HEK293 (cell line): ENCODE measurements at regions not wholly inside any gene's neighbourhood (a gene's known extent, or its start where the extent isn't known, plus 50 kb on each side); places are given as distances from the start of the nearest gene placed in this dataset.

ENCODE experiments used
- CTCF ChIA-PET: fragments of 350-600 bp; formaldehyde crosslinking; extraction: SDS; loops from one replicate; lab custom pipeline; 2021; ENCODE audit warnings: antibody characterized with exemption; lab: Yijun Ruan, JAX
- POLR2A ChIA-PET: fragments of 300-600 bp; formaldehyde crosslinking; extraction: SDS; loops from one replicate; lab custom pipeline; 2020; ENCODE audit warnings: antibody characterized with exemption, inconsistent platforms; lab: Yijun Ruan, JAX
- H3K27ac ChIP-seq: fragments of 200-500 bp; sonication (Bioruptor generic); 2 replicates; pipeline ENCODE4 v1.5.1; 2014; ENCODE audit warnings: low read depth, low read length, control low read depth, inconsistent platforms; ENCODE audit errors: extremely low read depth
- H3K36me3 ChIP-seq, 2 experiments: fragments of 200-500 bp in 1 of 2; sonication (Bioruptor generic) in 1 of 2; 1 replicate in 1 of 2; 2 replicates in 1 of 2; pipeline ENCODE4 v1.5.1; 2014 to 2017; ENCODE audit warnings: inconsistent platforms in 2 of 2, low read length in 2 of 2; ENCODE audit not compliant: control insufficient read depth in 2 of 2, insufficient read depth in 1 of 2
- H3K4me1 ChIP-seq: fragments of 200-500 bp; sonication (Bioruptor generic); 2 replicates; pipeline ENCODE4 v1.5.1; 2014; ENCODE audit warnings: mild to moderate bottlenecking, low read length, inconsistent platforms; ENCODE audit not compliant: control insufficient read depth, insufficient read depth
- H3K4me3 ChIP-seq: 2 replicates; pipeline ENCODE4 v1.5.1; 2011; ENCODE audit warnings: low read depth, mild to moderate bottlenecking, control low read depth, low read length, moderate library complexity
- H3K9me3 ChIP-seq: fragments of 200-500 bp; sonication (Bioruptor generic); 2 replicates; pipeline ENCODE4 v1.5.1; 2014; ENCODE audit warnings: low read depth, low read length, inconsistent platforms; ENCODE audit not compliant: control insufficient read depth, insufficient read depth
- EGR2 ChIP-seq: fragments of 450-650 bp; formaldehyde crosslinking; IDR thresholded peaks from 2 replicates; pipeline ENCODE4 v1.5.1; 2016; ENCODE audit warnings: low read depth, missing biosample characterization, missing genetic modification characterization
- KLF1 ChIP-seq: fragments of 450-650 bp; formaldehyde crosslinking; IDR thresholded peaks from 2 replicates; pipeline ENCODE4 v1.5.1; 2016; ENCODE audit warnings: missing biosample characterization, missing genetic modification characterization
- REPIN1 ChIP-seq: fragments of 450-650 bp; formaldehyde crosslinking; IDR thresholded peaks from 2 replicates; pipeline ENCODE4 v1.5.1; 2017; ENCODE audit warnings: missing biosample characterization, missing genetic modification characterization, low read depth
- SCRT1 ChIP-seq: fragments of 450-650 bp; formaldehyde crosslinking; IDR thresholded peaks from 2 replicates; pipeline ENCODE4 v1.5.1; 2016; ENCODE audit warnings: missing biosample characterization, missing genetic modification characterization, borderline replicate concordance
- TCF7L2 ChIP-seq: IDR thresholded peaks from 2 replicates; pipeline ENCODE4 v1.6.1; 2011; ENCODE audit warnings: low read depth, mild to moderate bottlenecking, inconsistent platforms, low read length, moderate library complexity, borderline replicate concordance
- ZBTB21 ChIP-seq: fragments of 450-650 bp; formaldehyde crosslinking; IDR thresholded peaks from 2 replicates; pipeline ENCODE4 v1.5.1; 2017; ENCODE audit warnings: missing biosample characterization, missing genetic modification characterization
- ZBTB8A ChIP-seq: fragments of 450-650 bp; formaldehyde crosslinking; IDR thresholded peaks from 2 replicates; pipeline ENCODE4 v1.5.1; 2016; ENCODE audit warnings: missing biosample characterization, missing genetic modification characterization
- ZFHX2 ChIP-seq: fragments of 450-650 bp; formaldehyde crosslinking; conservative IDR thresholded peaks from 2 replicates; pipeline ENCODE4 v1.5.1; 2016; ENCODE audit warnings: missing biosample characterization, missing genetic modification characterization
- ZIC2 ChIP-seq: fragments of 450-650 bp; formaldehyde crosslinking; IDR thresholded peaks from 2 replicates; pipeline ENCODE4 v1.5.1; 2016; ENCODE audit warnings: missing biosample characterization, missing genetic modification characterization
- ZNF112 ChIP-seq: fragments of 450-650 bp; formaldehyde crosslinking; IDR thresholded peaks from 2 replicates; pipeline ENCODE4 v1.5.0; 2017; ENCODE audit warnings: missing biosample characterization, missing genetic modification characterization
- ZNF114 ChIP-seq: fragments of 450-650 bp; formaldehyde crosslinking; IDR thresholded peaks from 2 replicates; pipeline ENCODE4 v1.5.0; 2017; ENCODE audit warnings: missing biosample characterization, missing genetic modification characterization
- ZNF140 ChIP-seq: fragments of 450-650 bp; formaldehyde crosslinking; IDR thresholded peaks from 2 replicates; pipeline ENCODE4 v1.5.1; 2016; ENCODE audit warnings: missing biosample characterization, missing genetic modification characterization
- ZNF155 ChIP-seq: fragments of 450-650 bp; formaldehyde crosslinking; IDR thresholded peaks from 2 replicates; pipeline ENCODE4 v1.5.1; 2016; ENCODE audit warnings: missing biosample characterization, missing genetic modification characterization
- ZNF280C ChIP-seq: fragments of 450-650 bp; formaldehyde crosslinking; IDR thresholded peaks from 2 replicates; pipeline ENCODE4 v1.5.1; 2016; ENCODE audit warnings: missing biosample characterization, missing genetic modification characterization
- ZNF292 ChIP-seq: fragments of 450-650 bp; formaldehyde crosslinking; IDR thresholded peaks from 2 replicates; pipeline ENCODE4 v1.5.1; 2016; ENCODE audit warnings: low read depth, missing biosample characterization, missing genetic modification characterization, borderline replicate concordance
- ZNF354C ChIP-seq: fragments of 450-650 bp; formaldehyde crosslinking; IDR thresholded peaks from 2 replicates; pipeline ENCODE4 v1.5.1; 2016; ENCODE audit warnings: missing biosample characterization, missing genetic modification characterization, low read depth, borderline replicate concordance
- ZNF366 ChIP-seq: fragments of 450-650 bp; formaldehyde crosslinking; conservative IDR thresholded peaks from 2 replicates; pipeline ENCODE4 v1.5.1; 2016; ENCODE audit warnings: missing biosample characterization, missing genetic modification characterization
- ZNF416 ChIP-seq: fragments of 450-650 bp; formaldehyde crosslinking; IDR thresholded peaks from 2 replicates; pipeline ENCODE4 v1.5.1; 2016; ENCODE audit warnings: missing biosample characterization, missing genetic modification characterization
- ZNF449 ChIP-seq: fragments of 450-650 bp; formaldehyde crosslinking; IDR thresholded peaks from 2 replicates; pipeline ENCODE4 v1.5.1; 2017; ENCODE audit warnings: missing biosample characterization, mild to moderate bottlenecking, missing genetic modification characterization, moderate library complexity
- ZNF48 ChIP-seq: fragments of 450-650 bp; formaldehyde crosslinking; IDR thresholded peaks from 2 replicates; pipeline ENCODE4 v1.5.1; 2016; ENCODE audit warnings: missing biosample characterization, missing genetic modification characterization
- ZNF513 ChIP-seq: fragments of 450-650 bp; IDR thresholded peaks from 2 replicates; pipeline ENCODE4 v1.5.1; 2018; ENCODE audit warnings: missing biosample characterization, missing genetic modification characterization
- ZNF529 ChIP-seq: fragments of 450-650 bp; formaldehyde crosslinking; IDR thresholded peaks from 2 replicates; pipeline ENCODE4 v1.5.1; 2017; ENCODE audit warnings: missing genetic modification characterization, missing biosample characterization; ENCODE audit not compliant: insufficient replicate concordance
- ZNF560 ChIP-seq: fragments of 450-650 bp; formaldehyde crosslinking; IDR thresholded peaks from 2 replicates; pipeline ENCODE4 v1.5.1; 2017; ENCODE audit warnings: missing biosample characterization, missing genetic modification characterization, borderline replicate concordance
- ZNF610 ChIP-seq: fragments of 450-650 bp; formaldehyde crosslinking; IDR thresholded peaks from 2 replicates; pipeline ENCODE4 v1.5.1; 2016; ENCODE audit warnings: missing biosample characterization, missing genetic modification characterization, borderline replicate concordance
- ZNF639 ChIP-seq: fragments of 450-650 bp; formaldehyde crosslinking; IDR thresholded peaks from 2 replicates; pipeline ENCODE4 v1.5.1; 2016; ENCODE audit warnings: missing biosample characterization, missing genetic modification characterization
- ZNF658 ChIP-seq: fragments of 450-650 bp; formaldehyde crosslinking; IDR thresholded peaks from 2 replicates; pipeline ENCODE4; 2016; ENCODE audit warnings: missing biosample characterization, missing genetic modification characterization
- ZNF664 ChIP-seq: fragments of 450-650 bp; formaldehyde crosslinking; IDR thresholded peaks from 2 replicates; pipeline ENCODE4 v1.5.1; 2016; ENCODE audit warnings: missing biosample characterization, missing genetic modification characterization
- ZNF768 ChIP-seq: fragments of 450-650 bp; formaldehyde crosslinking; IDR thresholded peaks from 2 replicates; pipeline ENCODE4 v1.5.1; 2018; ENCODE audit warnings: missing biosample characterization, mild to moderate bottlenecking, missing genetic modification characterization
- ZNF792 ChIP-seq: fragments of 450-650 bp; formaldehyde crosslinking; IDR thresholded peaks from 2 replicates; pipeline ENCODE4 v1.5.1; 2016; ENCODE audit warnings: missing biosample characterization, missing genetic modification characterization
- ZSCAN23 ChIP-seq: fragments of 450-650 bp; formaldehyde crosslinking; IDR thresholded peaks from 2 replicates; pipeline ENCODE4 v1.5.1; 2016; ENCODE audit warnings: missing biosample characterization, missing genetic modification characterization
- ZXDB ChIP-seq: fragments of 450-650 bp; formaldehyde crosslinking; IDR thresholded peaks from 2 replicates; pipeline ENCODE4 v1.5.1; 2016; ENCODE audit warnings: missing biosample characterization, missing genetic modification characterization

- H3K4me3 ChIP-seq = no peak overlapping the region
- ChIA-PET POLR2A (no interaction called here), CTCF (interaction anchor here (0.7 kb wide), 1 partner anchor 289 kb away, joined by 6 read pairs; no protein-coding TSS in a partner anchor)
- no peaks in the 10 kb centered on the region for H3K4me1 ChIP-seq
- H3K36me3 ChIP-seq = no peaks in the 10 kb centered on the region
- no peak overlapping the region for H3K27ac ChIP-seq
- H3K9me3 ChIP-seq = no peaks in the 10 kb centered on the region
- TF ChIP-seq ZNF560 (tag by site-specific recombination) (no peak), ZNF292 (no peak), REPIN1 (tag by site-specific recombination) (no peak), ZNF155 (no peak), ZNF354C (tag by site-specific recombination) (no peak), ZNF658 (no peak), ZNF610 (tag by site-specific recombination) (no peak), TCF7L2 (no peak), ZNF529 (tag by site-specific recombination) (no peak), ZXDB (no peak), ZNF280C (tag by site-specific recombination) (no peak), SCRT1 (tag by site-specific recombination) (no peak), ZNF449 (no peak), EGR2 (tag by site-specific recombination) (no peak), ZNF664 (tag by site-specific recombination) (no peak), ZNF114 (tag by site-specific recombination) (no peak), ZIC2 (tag by site-specific recombination) (no peak), ZNF366 (no peak), ZBTB21 (tag by site-specific recombination) (no peak), KLF1 (tag by site-specific recombination) (no peak)
Measured at GRCh38 chr4:99722725-99723124, 65.1 kb upstream of the C4orf54 start.

GRCh38 chr4:99722006-99722405 is 64.4 kb upstream of the C4orf54 start:
- ChIA-PET POLR2A (no interaction called here), CTCF (no interaction called here)
- no peaks in the 10 kb centered on the region for H3K9me3 ChIP-seq
- H3K4me1 ChIP-seq = no peaks in the 10 kb centered on the region
- H3K4me3 ChIP-seq = no peak overlapping the region
- no peaks in the 10 kb centered on the region for H3K36me3 ChIP-seq
- no peak overlapping the region for H3K27ac ChIP-seq
- TF ChIP-seq ZNF416 (no peak), ZNF639 (tag by site-specific recombination) (no peak), ZNF48 (tag by site-specific recombination) (no peak), ZSCAN23 (tag by site-specific recombination) (no peak), ZNF664 (tag by site-specific recombination) (no peak), TCF7L2 (no peak), ZNF140 (tag by site-specific recombination) (no peak), ZBTB8A (tag by site-specific recombination) (no peak), ZNF768 (no peak), ZNF792 (no peak), ZFHX2 (no peak), ZNF112 (no peak), ZNF513 (no peak)
